ENCODE measurements at regions not wholly inside any gene's neighbourhood (a gene's known extent, or its start where the extent isn't known, plus 50 kb on each side); places are given as distances from the start of the nearest gene placed in this dataset.

GRCh38 chr3:153760948-153761347, 360.2 kb upstream of the ARHGEF26 start:
- no peak for TF ChIP-seq CTCF (conservative IDR thresholded peaks at IDR 0.05; ENCODE audit: low read depth, low read length)
- no peak for DNase-seq (ENCODE audit: low read depth)
- no peak overlapping the region for H3K4me3 ChIP-seq (ENCODE audit: low read depth, low read length)

DNA sequence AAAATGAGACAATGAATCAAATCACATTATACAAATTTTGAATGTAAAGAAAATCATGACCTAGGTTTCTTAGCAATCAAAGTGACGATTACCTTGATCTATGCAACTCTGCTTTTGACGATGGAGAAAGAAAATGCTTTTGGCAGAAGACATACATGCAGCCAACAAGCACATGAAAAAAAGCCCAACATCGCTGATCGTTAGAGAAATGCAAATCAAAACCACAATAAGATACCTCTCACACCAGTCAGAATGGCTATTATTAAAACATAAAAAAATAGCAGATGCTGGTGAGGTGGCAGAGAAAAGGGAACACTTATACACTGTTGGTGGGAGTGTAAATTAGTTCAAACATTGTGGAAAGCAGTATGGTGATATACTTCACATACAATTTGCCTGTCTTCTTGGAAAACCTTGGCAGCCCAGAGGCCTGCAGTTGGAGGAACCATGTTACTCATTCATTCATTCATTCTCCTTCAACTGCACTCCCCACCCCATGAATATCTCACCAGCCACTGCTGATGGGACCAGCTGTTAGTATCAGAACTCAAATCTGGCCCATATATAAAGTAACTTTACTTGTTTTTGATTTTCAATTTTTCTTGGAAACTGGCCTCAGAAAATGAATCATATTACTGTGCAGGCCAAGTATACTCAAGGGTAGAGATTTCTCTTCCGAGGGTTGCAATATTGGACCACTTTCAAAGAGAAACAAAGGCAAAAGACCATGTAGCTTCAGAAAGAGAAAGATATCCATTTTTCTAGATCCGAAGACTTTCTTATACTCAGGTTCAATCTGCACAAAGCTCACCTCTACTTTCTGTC, 358.6 kb upstream of the ARHGEF26 start:
- DNase-seq (ENCODE audit: low read depth), result no peak
- H3K4me3 ChIP-seq (ENCODE audit: low read depth, low read length), result no peak overlapping the region
- no peak for TF ChIP-seq CTCF (conservative IDR thresholded peaks at IDR 0.05; ENCODE audit: low read depth, low read length)

- no peak for DNase-seq (ENCODE audit: low read depth)
Measured at GRCh38 chr3:153767601-153768560, 353.3 kb upstream of the ARHGEF26 start.

GRCh38 chr3:153768561-153769469, 352.4 kb upstream of the ARHGEF26 start:
- peak; percentile 92 for TF ChIP-seq CTCF (conservative IDR thresholded peaks at IDR 0.05; ENCODE audit: low read depth, low read length)
- peak; percentile 81 for DNase-seq (ENCODE audit: low read depth)
- no peak overlapping the region for H3K4me3 ChIP-seq (ENCODE audit: low read depth, low read length)

More at GRCh38 chr3:153767601-153768560, 353.3 kb upstream of the ARHGEF26 start:
- no peak for TF ChIP-seq CTCF (conservative IDR thresholded peaks at IDR 0.05; ENCODE audit: low read depth, low read length)
- H3K4me3 ChIP-seq (ENCODE audit: low read depth, low read length), result no peak overlapping the region

GRCh38 chr3:153783106-153783505, 338.1 kb upstream of the ARHGEF26 start:
- H3K4me3 ChIP-seq (ENCODE audit: low read depth, low read length), result no peak overlapping the region
- TF ChIP-seq CTCF (conservative IDR thresholded peaks at IDR 0.05; ENCODE audit: low read depth, low read length), result no peak
- peak; percentile 52 for DNase-seq (ENCODE audit: low read depth)

GRCh38 chr3:153783741-153784480, 337.3 kb upstream of the ARHGEF26 start:
- TF ChIP-seq CTCF (conservative IDR thresholded peaks at IDR 0.05; ENCODE audit: low read depth, low read length), result no peak
- H3K4me3 ChIP-seq (ENCODE audit: low read depth, low read length), result no peak overlapping the region
- no peak for DNase-seq (ENCODE audit: low read depth)

All from choroid plexus epithelial cell (primary cell).